Activated CD4-positive, alpha-beta T cell treated with anti-CD3 and anti-CD28 coated beads for 4 hours (primary cell): ENCODE measurements at regions not wholly inside any gene's neighbourhood (a gene's known extent, or its start where the extent isn't known, plus 50 kb on each side); places are given as distances from the start of the nearest gene placed in this dataset.

Experiments used
- DNase-seq, 2 donors: peaks; one replicate each; pipeline ENCODE4 v3.0.0-alpha.2; 2020

GRCh38 chr7:115548756-115549155 is 481.8 kb downstream of the TFEC start:
- no peak for DNase-seq

- no peak for DNase-seq
Observed at GRCh38 chr7:115546790-115547189, 483.8 kb downstream of the TFEC start.

GRCh38 chr7:115533785-115534184 is 496.8 kb downstream of the TFEC start:
- DNase-seq = no peak

GRCh38 chr7:115526278-115526677 is 504.3 kb downstream of the TFEC start:
- DNase-seq = no peak

GRCh38 chr7:115522174-115522573 is 508.4 kb downstream of the TFEC start:
- DNase-seq = no peak

- no peak for DNase-seq
Observed at GRCh38 chr7:115516341-115516740, 514.2 kb downstream of the TFEC start.

GRCh38 chr7:115511330-115511729 is 519.2 kb downstream of the TFEC start:
- no peak for DNase-seq

- DNase-seq = no peak
Observed at GRCh38 chr7:115505136-115505535, 525.4 kb downstream of the TFEC start.

GRCh38 chr7:115499956-115500355 is 530.6 kb downstream of the TFEC start:
- DNase-seq = no peak

- no peak for DNase-seq
Observed at GRCh38 chr7:115496006-115496405, 534.6 kb downstream of the TFEC start.

- DNase-seq = no peak
Observed at GRCh38 chr7:115494529-115495147, 535.9 kb downstream of the TFEC start.

GRCh38 chr7:115493381-115493780 is 537.2 kb downstream of the TFEC start:
- DNase-seq = no peak

GRCh38 chr7:115491744-115492380 is 538.7 kb downstream of the TFEC start:
- DNase-seq = no peak

GRCh38 chr7:115479448-115479847 is 551.1 kb downstream of the TFEC start:
- no peak for DNase-seq

GRCh38 chr7:115478426-115478825 is 552.1 kb downstream of the TFEC start:
- no peak for DNase-seq

GRCh38 chr7:115477193-115477651 is 553.3 kb downstream of the TFEC start:
- no peak for DNase-seq

- no peak for DNase-seq
Observed at GRCh38 chr7:115476671-115477181, 553.8 kb downstream of the TFEC start.

- no peak for DNase-seq
Observed at GRCh38 chr7:115475761-115476385, 554.0 kb downstream of the MDFIC start.

- no peak for DNase-seq
Observed at GRCh38 chr7:115475206-115475605, 553.3 kb downstream of the MDFIC start.

GRCh38 chr7:115474137-115474536 is 552.2 kb downstream of the MDFIC start:
- DNase-seq = no peak

- DNase-seq = no peak
Observed at GRCh38 chr7:115471891-115472290, 550.0 kb downstream of the MDFIC start.

GRCh38 chr7:115462301-115463015 is 540.6 kb downstream of the MDFIC start:
- no peak for DNase-seq

GRCh38 chr7:115449689-115450088 is 527.8 kb downstream of the MDFIC start:
- DNase-seq = no peak
